Gastrocnemius medialis (tissue), 4 donors: ENCODE measurements at regions not wholly inside any gene's neighbourhood (a gene's known extent, or its start where the extent isn't known, plus 50 kb on each side); places are given as distances from the start of the nearest gene placed in this dataset.

Source experiments
- ATAC-seq, 2 donors: fragments of 150-250 bp; one replicate each; pipeline ENCODE4 v1.9.1; 2016
- DNase-seq, 2 donors: peaks; one replicate each; pipeline ENCODE4 v3.0.0-alpha.2; 2019
- H3K27ac ChIP-seq, 4 donors: fragments of 200-600 bp; sonication (generic); 1 replicate in 1 of 4; 2 replicates in 3 of 4; pipeline ENCODE4 v1.5.1; 2016 to 2018; ENCODE audit warnings: mild to moderate bottlenecking in 2 of 4, moderate library complexity in 1 of 4
- H3K27me3 ChIP-seq, 3 donors: fragments of 200-600 bp; sonication (generic) in 2 of 3; 1 replicate in 1 of 3; 2 replicates in 2 of 3; pipeline versions ENCODE4 v1.5.1 to v1.6.0; 2016 to 2019; ENCODE audit warnings: mild to moderate bottlenecking in 1 of 3, moderate library complexity in 1 of 3
- H3K36me3 ChIP-seq, 2 donors: fragments of 200-600 bp; sonication (generic) in 1 of 2; one replicate each; pipeline ENCODE4 v1.5.1; 2017 to 2018
- H3K4me1 ChIP-seq, 2 donors: fragments of 200-600 bp; sonication (generic) in 1 of 2; one replicate each; pipeline ENCODE4 v1.5.1; 2016 to 2017; ENCODE audit warnings: mild to moderate bottlenecking in 2 of 2
- H3K4me3 ChIP-seq, 4 donors: fragments of 200-600 bp; sonication (generic) in 3 of 4; 1 replicate in 1 of 4; 2 replicates in 3 of 4; pipeline ENCODE4 v1.5.1; 2016 to 2019; ENCODE audit warnings: mild to moderate bottlenecking in 2 of 4
- H3K9me3 ChIP-seq, 3 donors: fragments of 200-600 bp; sonication (generic) in 2 of 3; 1 replicate in 1 of 3; 2 replicates in 2 of 3; pipeline ENCODE4 v1.5.1; 2016 to 2019
- CTCF ChIP-seq, 5 experiments: fragments of 450-650 bp in 3 of 5; fragments of 200-600 bp in 2 of 5; sonication (generic) in 2 of 5; IDR thresholded peaks in 4 of 5; conservative IDR thresholded peaks in 1 of 5; 1 replicate in 4 of 5; 2 replicates in 1 of 5; pipeline ENCODE4 v1.5.1; 2016 to 2019; ENCODE audit warnings: antibody characterized with exemption in 5 of 5, mild to moderate bottlenecking in 3 of 5, moderate library complexity in 3 of 5
- POLR2A ChIP-seq, 2 donors: fragments of 450-650 bp; IDR thresholded peaks; one replicate each; pipeline ENCODE4 v1.6.1; 2017; ENCODE audit warnings: antibody characterized with exemption in 2 of 2, mild to moderate bottlenecking in 2 of 2, moderate library complexity in 2 of 2
- in situ Hi-C, 4 donors: fragments of 200-750 bp; cut with MboI; loops; one replicate each; pipeline versions ENCODE4 v1.15.0 to v1.8.0; 2017; ENCODE audit warnings: low sequenced_read_pairs in 4 of 4
- intact Hi-C: fragments of 100-400 bp; cut with DNase I; formaldehyde crosslinking; loops from one replicate; pipeline ENCODE4 v1.15.1; 2023; ENCODE audit warnings: low total_unique reads

- H3K36me3 ChIP-seq: no peaks in the 10 kb centered on the region
- no peak overlapping the region for H3K27ac ChIP-seq
- ATAC-seq (no peak), DNase-seq (no peak)
- H3K4me3 ChIP-seq: no peak overlapping the region
- intact Hi-C loops: no loop called here
- TF ChIP-seq CTCF (IDR thresholded peaks at IDR 0.05 in 4 of 5, conservative IDR thresholded peaks at IDR 0.05 in 1 of 5): no peak
- no peak for TF ChIP-seq POLR2A (IDR thresholded peaks at IDR 0.05)
- H3K9me3 ChIP-seq: no peaks in the 10 kb centered on the region
- H3K4me1 ChIP-seq: no peaks in the 10 kb centered on the region
- in situ Hi-C loops: no loop called here
- H3K27me3 ChIP-seq: peaks cover 7 to 9% (median 8%) of the 10 kb centered on the region in 3 donors
Measured at GRCh38 chr5:179413086-179413690, 67.9 kb upstream of the ADAMTS2 start.

DNA sequence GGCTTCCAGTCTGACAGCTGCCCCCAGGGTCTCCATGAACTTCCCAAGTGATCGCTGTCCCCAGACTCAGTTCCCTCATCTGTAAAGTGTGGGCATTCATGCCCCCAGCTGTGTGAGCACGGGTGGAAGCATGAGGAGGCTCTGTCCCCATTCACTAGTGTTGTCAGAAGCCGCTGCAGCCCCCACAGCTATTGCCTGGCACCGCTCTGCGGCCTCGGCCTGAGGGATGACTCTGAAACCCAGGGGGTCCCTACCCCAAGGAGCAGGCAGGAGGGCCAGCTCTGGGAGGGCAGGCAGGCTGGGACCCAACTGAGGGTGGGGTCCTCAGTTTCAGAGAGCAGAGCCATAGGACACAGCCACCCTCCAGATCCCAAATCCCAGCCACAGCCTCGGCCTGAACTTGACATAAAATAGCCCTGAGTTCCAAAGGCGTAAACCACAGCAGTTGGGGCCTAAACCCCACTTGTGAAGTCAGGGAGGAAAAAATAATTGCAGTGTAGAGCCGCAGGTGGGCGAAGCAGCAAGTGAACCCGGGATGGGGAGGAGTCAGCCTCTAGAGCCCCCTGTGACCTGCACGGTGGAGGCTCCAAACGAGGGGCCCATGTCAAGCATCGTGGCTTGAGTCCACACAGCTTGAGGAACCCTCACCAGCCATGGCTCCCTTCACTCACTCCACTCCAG lies 66.0 kb upstream of the ADAMTS2 start:
- no peaks in the 10 kb centered on the region for H3K9me3 ChIP-seq
- no peak for TF ChIP-seq POLR2A (IDR thresholded peaks at IDR 0.05)
- TF ChIP-seq CTCF (IDR thresholded peaks at IDR 0.05 in 4 of 5, conservative IDR thresholded peaks at IDR 0.05 in 1 of 5): no peak
- in situ Hi-C loops: no loop called here

DNA sequence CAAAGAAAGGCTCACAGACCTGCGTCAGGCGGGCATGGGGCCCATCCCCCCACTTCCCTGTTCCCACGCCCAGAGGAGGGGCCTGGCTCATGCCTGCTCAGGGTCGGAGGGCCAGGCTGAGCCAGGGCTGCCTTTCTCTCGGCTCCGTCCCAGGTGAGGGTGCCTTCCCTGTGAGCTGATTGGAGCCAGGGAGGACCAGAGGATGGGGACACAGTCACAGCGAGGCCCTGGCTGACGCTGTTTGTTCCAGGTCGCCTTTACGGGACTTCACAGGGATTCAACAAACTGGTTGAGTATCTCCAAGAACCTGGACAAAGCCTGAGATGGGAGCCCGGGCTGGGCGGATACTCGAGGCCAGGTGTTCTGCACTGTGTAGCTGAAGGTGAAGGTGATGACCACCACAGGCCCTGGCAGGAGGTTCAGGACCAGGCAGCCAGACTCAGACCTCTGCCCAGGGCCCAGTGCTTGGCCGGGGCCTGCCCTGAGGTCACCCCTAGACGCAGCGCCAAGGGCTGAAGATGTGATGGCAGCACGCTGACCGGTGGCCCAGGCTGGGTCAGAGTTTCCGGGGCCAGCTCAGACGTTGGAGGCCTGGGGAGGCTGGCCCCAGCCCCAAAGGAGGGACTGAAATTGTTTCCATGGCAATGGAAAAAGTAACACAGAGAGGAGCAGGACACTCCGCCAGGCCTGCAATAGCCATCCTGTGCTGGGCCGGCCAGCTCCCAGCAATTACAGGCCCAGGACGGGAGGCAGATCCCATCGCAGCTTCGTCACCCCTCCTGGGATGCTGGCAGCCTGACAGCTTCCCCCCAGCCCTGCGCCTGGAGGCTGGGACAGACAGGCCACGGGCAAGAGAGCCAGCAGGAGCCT lies 65.3 kb upstream of the ADAMTS2 start:
- in situ Hi-C loops: no loop called here
- Histone ChIP-seq H3K9me3 (no peaks in the 10 kb centered on the region), H3K27ac (no peak overlapping the region), H3K36me3 (no peaks in the 10 kb centered on the region), H3K27me3 (peaks cover 0 to under 1% (median 0%) of the 10 kb centered on the region in 3 donors), H3K4me3 (no peak overlapping the region), H3K4me1 (no peaks in the 10 kb centered on the region)
- ATAC-seq (no peak), DNase-seq (no peak)
- TF ChIP-seq POLR2A (IDR thresholded peaks at IDR 0.05) (no peak), CTCF (IDR thresholded peaks at IDR 0.05 in 4 of 5, conservative IDR thresholded peaks at IDR 0.05 in 1 of 5) (no peak)
- intact Hi-C loops: no loop called here

More for the DNA sequence above, 66.0 kb upstream of the ADAMTS2 start:
- DNase-seq (no peak), ATAC-seq (no peak)
- intact Hi-C loops: no loop called here
- H3K27ac ChIP-seq: no peak overlapping the region
- H3K4me1 ChIP-seq: no peaks in the 10 kb centered on the region
- H3K4me3 ChIP-seq: no peak overlapping the region
- H3K36me3 ChIP-seq: no peaks in the 10 kb centered on the region
- peaks cover 0 to 9% (median under 1%) of the 10 kb centered on the region in 3 donors for H3K27me3 ChIP-seq

DNA sequence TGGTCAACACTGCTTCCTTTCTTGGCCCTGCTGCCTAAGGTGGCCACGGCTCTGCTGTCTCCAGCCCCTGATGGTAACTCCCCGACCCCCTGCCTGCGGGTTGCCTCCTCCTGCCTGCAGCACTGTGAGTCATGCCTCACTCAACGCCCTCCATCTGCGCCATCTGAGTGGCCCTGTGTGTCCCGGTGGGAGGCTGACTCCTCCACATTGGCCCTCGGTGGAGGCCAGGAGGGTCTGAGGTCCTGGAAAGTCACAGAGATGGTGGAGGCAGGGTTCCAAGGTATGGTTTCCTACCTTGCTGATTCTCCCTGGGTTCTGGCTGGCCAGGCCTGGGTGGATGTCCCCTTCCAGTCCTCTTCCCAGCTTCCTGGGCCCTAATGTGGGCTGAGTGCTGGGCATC lies 64.5 kb upstream of the ADAMTS2 start:
- no peak for ATAC-seq
- in situ Hi-C loops (no loop called here), intact Hi-C loops (no loop called here)
- Histone ChIP-seq H3K36me3 (no peaks in the 10 kb centered on the region), H3K4me1 (no peaks in the 10 kb centered on the region), H3K27ac (no peak overlapping the region), H3K9me3 (no peaks in the 10 kb centered on the region), H3K4me3 (no peak overlapping the region), H3K27me3 (no peaks in the 10 kb centered on the region)
- DNase-seq: no peak
- no peak for TF ChIP-seq CTCF (IDR thresholded peaks at IDR 0.05 in 4 of 5, conservative IDR thresholded peaks at IDR 0.05 in 1 of 5)
- no peak for TF ChIP-seq POLR2A (IDR thresholded peaks at IDR 0.05)
